GM20000 (cell line): ENCODE measurements at regions not wholly inside any gene's neighbourhood (a gene's known extent, or its start where the extent isn't known, plus 50 kb on each side); places are given as distances from the start of the nearest gene placed in this dataset.

Experiments used
- DNase-seq: peaks from one replicate; pipeline ENCODE4 v3.0.0; 2012; ENCODE audit warnings: low spot score
- TF ChIP-seq, protein P1 (sequence below): IDR thresholded peaks from 2 replicates; pipeline ENCODE4 v1.5.1; 2012; ENCODE audit warnings: mild to moderate bottlenecking, control low read depth; ENCODE audit errors: extremely low read depth, missing control alignments

DNA sequence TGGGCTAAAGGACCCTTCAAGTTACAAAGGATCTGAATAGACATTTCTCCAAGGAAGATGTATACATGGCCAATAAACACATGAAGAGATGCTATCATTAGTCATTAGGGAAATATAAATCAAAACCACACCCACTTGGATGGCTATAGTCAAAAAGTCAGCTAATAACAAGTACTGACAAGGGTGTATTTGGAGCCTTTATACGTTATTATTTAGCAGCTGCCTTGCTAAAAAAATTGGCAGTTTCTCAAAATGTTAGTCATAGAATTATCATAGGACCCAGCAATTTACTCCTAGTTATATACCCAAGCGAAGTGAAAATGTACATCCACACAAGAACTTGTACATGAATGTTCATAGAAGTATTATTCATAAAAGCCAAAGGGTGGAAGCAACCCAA lies 112.7 kb upstream of the DUSP21 start:
- TF ChIP-seq, protein P1, sequence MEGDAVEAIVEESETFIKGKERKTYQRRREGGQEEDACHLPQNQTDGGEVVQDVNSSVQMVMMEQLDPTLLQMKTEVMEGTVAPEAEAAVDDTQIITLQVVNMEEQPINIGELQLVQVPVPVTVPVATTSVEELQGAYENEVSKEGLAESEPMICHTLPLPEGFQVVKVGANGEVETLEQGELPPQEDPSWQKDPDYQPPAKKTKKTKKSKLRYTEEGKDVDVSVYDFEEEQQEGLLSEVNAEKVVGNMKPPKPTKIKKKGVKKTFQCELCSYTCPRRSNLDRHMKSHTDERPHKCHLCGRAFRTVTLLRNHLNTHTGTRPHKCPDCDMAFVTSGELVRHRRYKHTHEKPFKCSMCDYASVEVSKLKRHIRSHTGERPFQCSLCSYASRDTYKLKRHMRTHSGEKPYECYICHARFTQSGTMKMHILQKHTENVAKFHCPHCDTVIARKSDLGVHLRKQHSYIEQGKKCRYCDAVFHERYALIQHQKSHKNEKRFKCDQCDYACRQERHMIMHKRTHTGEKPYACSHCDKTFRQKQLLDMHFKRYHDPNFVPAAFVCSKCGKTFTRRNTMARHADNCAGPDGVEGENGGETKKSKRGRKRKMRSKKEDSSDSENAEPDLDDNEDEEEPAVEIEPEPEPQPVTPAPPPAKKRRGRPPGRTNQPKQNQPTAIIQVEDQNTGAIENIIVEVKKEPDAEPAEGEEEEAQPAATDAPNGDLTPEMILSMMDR, result no peak
- no peak for DNase-seq

DNA sequence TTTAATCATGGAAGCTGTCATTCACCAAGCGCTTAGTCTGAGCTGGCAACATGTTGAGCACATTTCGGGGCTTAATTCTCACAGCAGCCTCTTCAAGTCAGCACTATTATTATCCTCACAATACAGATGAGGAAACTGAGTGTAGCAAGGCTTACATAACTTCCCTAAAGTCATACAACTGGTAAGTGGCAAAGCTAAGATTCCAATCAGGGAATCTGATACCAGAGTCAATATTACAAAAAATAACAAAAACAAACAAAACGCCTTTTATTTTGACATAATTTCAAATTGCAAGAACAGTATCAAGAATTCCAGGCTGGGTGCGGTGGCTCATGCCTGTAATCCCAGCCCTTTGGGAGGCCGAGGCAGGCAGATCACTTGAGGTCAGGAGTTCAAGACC lies 120.4 kb upstream of the DUSP21 start:
- DNase-seq, result no peak
- TF ChIP-seq, protein P1, result no peak

DNA sequence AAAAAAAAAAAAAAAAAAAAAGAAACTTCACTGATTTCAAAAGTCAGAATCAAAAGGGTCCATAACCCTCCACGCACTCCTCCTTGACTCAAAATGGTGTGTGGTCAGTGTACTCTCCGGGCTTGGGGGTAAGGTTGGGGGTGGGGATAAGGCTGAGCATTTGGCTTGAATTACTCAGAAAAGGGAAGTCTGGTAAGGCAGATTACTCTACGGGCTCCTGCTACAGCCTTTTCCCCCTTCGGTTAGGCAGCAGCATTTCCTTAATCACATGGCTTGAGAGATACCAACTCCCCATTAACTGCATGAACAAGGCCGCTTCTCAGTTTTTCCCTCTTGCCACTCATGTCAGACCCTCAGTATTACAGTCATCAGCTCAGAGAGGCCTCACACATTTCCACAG lies 135.4 kb upstream of the DUSP21 start:
- DNase-seq, result no peak
- TF ChIP-seq, protein P1, result no peak

DNA sequence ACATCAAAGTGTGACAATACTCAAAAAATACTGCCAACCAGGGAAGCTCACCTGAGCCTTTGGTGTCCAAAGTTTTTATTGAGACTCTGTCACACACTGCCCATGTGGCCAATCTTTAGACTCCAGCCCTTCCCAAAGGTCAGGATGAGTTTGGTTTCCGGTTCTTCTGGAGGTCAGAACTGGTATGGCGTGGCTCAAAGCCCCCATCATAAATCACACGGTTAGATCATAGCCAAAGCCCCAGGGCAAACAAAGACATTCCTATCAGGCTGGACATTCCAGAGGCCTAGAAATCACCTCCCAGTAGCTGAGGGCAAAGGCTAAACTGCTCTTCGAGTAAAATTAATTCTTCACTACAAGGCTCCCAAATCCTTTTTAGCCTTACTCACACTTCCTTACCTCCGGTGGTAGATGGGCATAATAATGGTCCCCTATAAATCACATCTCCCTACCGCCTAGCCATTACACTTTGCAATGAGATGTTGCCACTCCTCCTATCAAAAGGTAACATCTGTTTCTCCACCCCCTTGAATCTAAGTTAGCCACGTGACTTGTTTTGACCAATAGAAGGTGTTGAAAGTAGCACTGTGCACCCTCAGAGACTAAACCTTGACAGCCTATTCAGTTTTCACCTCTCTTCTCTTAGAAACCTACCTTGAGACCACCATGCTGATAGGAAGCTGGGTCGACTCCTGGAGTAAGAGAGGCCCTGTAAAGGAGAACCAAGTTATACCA lies 137.8 kb upstream of the DUSP21 start:
- no peak for DNase-seq
- TF ChIP-seq, protein P1, result no peak

DNA sequence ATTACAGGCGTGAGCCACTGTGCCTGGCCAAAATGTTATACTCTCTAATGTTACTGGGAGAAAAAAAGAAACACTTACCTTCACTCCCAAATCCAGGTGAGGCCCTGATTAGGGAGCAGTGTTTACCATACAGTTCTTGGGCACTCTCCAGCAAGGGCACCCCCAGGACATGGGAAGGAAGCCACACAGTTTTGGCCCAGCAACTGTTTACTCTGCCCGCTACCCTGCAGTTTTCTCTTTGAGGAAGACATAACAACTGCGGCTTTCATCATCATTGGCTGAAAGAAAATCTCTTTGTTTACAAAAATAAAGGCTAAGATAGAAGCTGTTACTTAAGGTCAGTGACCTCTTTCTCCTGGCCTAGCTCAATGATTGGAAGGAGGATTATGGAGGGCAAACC lies 145.5 kb upstream of the DUSP21 start:
- no peak for DNase-seq
- TF ChIP-seq, protein P1, result no peak

DNA sequence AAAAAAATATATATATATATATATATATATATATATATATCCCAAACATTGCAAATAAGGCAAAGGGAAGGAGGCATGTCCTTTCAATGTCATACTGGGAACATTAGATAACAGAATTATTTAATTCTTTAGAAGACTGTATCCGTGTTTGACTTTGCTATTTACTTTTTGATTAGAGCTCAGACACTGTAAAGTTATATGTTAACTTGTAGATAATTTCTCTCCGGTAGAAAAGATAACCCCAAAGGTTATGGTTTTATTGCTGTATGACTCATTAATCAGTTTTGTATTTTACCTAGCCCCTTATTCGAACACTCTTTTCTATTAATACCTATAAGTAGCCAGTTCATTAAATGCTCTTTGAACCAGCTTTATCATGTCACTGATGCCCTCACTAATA lies 150.6 kb upstream of the DUSP21 start:
- TF ChIP-seq, protein P1, result no peak
- DNase-seq, result no peak

DNA sequence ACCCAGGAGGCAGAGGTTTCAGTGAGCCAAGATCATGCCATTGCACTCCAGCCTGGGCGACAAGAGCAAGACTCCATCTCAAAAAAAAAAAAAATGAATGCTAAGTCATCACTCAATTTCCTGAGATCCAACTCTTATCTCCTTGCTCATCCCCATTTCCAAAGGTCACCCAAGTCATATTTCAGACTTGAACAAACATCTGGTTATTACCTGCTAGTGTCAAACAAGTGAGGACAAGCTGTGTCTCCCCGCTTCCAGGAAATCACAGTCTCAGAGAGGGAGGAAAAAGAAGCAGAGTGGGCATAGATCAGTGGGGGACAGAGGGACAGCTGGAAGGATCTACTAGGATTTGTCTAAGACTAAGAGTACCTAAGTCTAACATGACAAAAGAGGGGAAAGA lies 147.5 kb upstream of the FUNDC1 start:
- TF ChIP-seq, protein P1, result no peak

More for the DNA sequence above, 147.5 kb upstream of the FUNDC1 start:
- DNase-seq, result no peak
